Fibroblast of skin of left biceps (primary cell): ENCODE measurements at regions not wholly inside any gene's neighbourhood (a gene's known extent, or its start where the extent isn't known, plus 50 kb on each side); places are given as distances from the start of the nearest gene placed in this dataset.
A peak's percentile ranks its signal among the peaks of the same experiment; 100 is the strongest.
"Not testable (repeated sequence)": the region's sequence is repeated elsewhere in the genome, so short reads cannot be mapped to it uniquely, and the experiment has no call there.

Source experiments
- DNase-seq, 2 experiments: peaks; one replicate each; pipeline ENCODE4 v3.0.0-alpha.2; 2013; ENCODE audit warnings: low read depth in 2 of 2

DNA sequence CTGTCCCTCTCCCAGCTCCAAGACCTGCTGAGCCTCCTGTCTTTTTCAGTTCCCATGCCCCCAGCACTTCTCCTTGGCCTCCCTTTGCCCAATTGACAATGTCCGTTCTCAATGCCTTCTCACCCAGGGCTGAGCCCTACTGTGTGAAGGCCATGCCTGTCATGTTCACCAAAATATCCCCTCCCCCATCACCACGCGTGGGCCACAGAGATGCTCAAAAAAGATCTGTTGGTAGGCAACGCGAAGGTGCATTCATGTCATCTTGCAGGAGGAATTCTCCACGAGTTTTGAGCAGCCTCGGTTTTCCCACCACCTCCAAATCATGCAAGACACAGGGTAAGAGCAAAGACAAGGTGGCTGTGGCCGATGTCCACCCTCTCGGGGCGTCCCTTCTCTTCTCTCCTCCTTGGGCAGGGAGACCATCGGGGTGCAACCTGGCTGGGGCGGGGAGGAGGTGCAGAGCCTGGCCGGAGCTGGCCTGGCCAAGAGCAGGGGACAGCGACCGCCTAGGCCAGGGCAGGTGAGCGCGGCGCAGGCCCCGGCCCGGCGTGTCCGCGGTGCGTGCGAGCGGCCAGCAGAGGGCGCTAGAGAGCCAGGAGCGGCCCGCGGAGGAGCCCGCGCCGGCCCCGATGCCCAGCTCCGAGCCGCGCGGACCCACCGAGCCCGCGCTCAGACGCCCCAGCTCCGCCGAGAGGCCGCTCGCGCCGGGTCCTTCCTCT, 56.3 kb upstream of the KRTAP5-11 start:
- peak in 1 of 2 experiments; percentile 4 for DNase-seq

- DNase-seq = not testable (repeated sequence)
Measured at GRCh38 chr11:71639520-71639849, 56.8 kb upstream of the KRTAP5-11 start.

GRCh38 chr11:71639916-71640315, 57.2 kb upstream of the KRTAP5-11 start:
- not testable (repeated sequence) for DNase-seq

GRCh38 chr11:71647078-71647477, 64.4 kb upstream of the KRTAP5-11 start:
- not testable (repeated sequence) for DNase-seq

DNA sequence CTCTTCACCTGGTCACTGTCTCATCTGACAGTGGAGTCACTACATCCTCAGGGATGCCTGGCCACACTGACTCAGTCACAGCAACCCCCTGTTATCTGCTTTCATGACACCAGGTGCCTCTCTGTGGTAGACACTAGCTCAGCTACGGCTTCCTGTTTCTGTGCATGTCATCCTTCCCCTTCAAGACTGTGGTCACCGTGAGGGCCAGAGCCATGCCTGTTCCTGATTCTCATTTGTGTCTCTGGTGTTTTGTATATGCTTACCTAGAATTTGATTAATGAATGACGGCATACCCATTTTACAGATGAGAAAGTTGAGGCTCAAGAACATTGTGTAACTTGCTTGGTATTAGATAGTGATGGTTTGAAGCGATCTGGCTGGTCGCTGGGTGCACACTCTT, 70.3 kb upstream of the KRTAP5-11 start:
- not testable (repeated sequence) for DNase-seq

DNA sequence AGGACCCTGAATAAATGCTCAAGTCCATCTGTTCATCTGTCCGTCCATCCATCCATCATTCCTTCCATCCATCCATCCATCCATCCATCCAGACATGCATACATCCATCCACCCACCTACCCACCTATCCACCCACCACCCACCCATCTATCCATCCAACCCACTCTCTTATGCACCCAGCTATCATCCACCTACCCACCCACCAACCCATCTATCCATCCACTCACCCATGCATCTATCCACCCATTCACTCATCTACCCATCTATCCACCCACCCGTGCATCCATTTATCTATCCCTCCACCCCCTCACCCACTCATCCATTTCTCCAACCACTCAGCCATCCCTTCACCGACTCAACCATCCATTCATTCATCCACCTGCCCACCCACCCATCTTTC, 71.7 kb upstream of the KRTAP5-11 start:
- not testable (repeated sequence) for DNase-seq

DNA sequence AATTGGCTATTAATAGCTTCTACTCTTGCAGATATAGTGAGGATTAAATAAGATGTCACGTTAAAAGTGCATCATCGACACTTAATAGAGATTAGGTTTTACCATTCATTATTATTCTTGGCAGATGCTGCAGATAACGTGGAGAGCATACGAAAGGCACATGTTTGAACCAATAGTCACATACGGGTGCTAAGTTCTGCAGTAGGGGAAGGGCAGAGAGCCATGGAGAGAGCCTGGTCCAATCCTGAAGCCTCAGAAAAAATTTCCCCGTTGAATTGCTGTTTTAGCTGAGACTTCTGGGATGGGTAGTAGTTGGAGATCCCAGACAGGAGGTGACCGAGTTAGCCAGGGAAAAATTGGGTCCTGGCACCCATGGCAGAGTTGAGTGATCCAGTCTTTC, 72.4 kb upstream of the KRTAP5-11 start:
- not testable (repeated sequence) for DNase-seq

DNA sequence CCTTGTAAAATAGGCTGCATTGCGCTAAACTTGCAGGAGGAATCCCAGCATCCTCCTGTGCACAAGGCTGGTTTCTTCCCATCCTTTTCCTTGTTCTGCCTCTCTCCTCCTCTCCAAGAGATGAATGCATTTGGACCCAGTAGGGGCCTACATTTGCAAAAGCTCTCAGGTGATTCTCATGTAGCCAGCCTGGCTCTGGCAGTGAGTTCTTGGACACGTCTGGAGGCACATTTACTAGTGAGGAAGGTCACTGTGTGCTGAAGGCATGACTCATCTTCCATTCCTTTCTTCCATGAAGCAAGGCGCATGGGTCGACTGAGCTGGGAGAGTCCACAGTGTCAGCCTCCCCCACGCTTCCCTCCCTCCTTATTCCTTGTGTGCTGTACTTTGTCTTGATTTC, 73.8 kb upstream of the KRTAP5-11 start:
- DNase-seq = not testable (repeated sequence)

GRCh38 chr11:71664941-71665340, 82.3 kb upstream of the KRTAP5-11 start:
- not testable (repeated sequence) for DNase-seq

DNA sequence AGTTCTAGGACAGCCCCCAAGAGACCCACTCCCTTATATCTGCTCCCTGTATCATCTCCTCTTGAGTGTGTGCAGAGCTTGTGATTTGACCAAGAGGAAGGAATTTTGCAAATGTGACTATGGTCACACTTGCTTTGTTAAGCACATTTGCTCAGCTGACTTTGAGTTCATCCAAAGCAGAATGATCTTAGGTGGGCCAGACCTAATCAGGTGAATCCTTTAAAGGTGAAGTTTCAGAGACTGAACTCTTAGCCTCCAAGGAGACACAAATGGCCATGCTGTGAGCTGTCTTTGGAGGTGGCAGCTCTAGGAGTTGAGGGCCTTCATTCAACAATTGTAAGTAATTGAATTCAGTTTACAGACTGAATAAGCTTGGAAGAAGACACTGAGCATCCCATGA, 115.4 kb upstream of the KRTAP5-11 start:
- DNase-seq = not testable (repeated sequence)

DNA sequence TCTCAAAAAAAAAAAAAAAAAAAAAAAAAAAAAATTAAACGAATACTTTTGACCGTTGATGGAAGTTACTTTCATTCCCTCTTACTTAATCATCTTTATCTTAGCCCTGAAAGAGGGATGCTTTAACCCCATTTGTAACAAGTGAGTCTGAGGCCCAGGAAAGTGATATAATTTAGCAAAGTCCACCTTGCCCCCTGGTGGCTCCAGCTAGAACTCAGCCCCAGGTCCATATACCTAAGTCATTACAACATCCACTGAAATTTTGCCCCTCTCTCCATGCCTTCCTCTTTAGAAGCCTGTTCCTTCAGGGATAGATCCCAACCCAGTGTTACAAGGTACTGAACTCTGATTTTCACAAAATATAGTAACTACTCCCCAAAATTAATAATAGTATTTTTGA, 116.3 kb upstream of the KRTAP5-11 start:
- not testable (repeated sequence) for DNase-seq

DNA sequence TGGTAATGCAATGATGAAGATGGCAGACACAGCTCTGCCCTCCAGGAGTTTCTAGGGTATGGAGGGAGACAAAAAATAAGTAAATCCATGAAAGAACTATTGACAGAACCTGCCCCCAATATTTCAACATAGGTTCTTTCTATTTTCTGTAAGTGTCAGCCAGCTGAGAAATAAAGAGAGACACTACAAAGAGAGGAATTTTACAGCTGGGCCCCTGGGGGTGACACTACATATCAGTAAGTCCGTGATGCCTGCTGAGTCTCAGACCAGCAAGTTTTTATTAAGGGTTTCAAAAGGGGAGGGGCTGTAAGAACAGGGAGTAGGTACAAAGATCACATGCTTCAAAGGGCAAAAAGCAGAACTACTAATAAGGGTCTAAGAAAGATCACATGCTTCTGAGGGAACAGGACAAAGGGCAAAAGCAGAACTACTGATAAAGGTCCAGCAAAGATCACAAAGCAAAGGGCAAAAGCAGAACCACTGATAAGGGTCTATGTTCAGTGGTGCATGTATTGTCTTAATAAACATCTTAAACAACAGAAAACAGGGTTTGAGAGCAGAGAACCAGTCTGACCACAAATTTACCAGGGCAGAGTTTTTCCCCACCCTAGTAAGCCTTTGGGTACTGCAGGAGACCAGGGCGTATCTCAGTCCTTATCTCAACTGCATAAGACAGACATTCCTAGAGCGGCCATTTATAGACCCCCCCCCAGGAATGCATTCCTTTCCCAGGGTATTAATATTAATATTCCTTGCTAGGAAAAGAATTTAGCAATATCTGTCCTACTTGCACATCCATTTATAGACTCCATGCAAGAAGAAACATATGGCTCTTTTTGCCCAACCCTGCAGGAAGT, 119.0 kb upstream of the KRTAP5-11 start:
- not testable (repeated sequence) for DNase-seq

DNA sequence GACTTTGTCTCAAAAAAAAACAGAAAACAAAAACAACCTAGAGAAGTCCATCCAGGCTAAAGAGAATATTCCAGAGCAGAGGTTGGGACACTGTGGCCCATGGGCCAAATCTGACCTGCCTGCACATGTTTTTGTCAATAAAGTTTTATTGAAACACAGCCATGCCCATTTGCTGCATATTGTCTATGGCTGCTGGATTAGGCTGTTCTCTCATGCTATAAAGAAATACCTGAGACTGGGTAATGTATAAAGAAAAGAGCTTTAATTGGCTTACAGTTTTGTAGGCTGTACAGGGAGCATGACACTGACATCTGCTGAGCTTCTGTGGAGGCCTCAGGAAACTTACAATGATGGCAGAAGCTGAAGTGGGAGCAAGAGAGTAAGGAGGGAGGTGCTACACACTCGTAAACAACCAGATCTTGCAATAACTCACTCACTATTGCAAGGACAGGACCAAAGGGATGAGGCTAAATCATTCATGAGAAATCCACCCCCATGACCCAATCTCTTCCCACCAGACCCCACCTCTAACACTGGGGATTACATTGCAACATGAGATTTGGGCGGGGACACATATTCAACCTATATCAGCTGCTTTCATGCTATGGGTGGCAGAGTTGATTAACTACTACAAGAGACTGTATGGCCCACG, 122.5 kb upstream of the KRTAP5-11 start:
- not testable (repeated sequence) for DNase-seq

GRCh38 chr11:71705738-71706432, 123.2 kb upstream of the KRTAP5-11 start:
- not testable (repeated sequence) for DNase-seq

- DNase-seq = not testable (repeated sequence)
Measured at GRCh38 chr11:71707083-71707482, 124.4 kb upstream of the KRTAP5-11 start.

- not testable (repeated sequence) for DNase-seq
Measured at GRCh38 chr11:71709541-71709940, 123.5 kb upstream of the DEFB108B start.

DNA sequence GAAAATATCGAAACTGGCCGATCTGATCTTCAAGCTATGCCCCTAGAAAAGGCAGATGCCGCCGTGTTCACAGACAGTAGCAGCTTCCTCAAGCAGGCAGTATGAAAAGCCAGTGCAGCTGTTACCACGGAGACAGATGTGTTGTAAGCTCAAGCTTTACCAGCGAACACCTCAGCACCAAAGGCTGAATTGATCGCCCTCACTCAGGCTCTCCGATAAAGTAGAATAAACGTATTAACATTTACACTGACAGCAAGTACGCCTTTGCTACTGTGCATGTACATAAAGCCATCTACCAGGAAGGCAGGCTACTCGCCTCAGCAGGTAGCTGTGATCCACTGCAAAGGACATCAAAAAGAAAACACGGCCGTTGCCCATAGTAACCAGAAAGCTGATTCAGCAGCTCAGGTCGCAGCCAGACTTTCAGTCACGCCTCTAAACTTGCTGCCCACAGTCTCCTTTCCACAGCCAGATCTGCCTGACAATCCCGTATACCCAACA, 122.8 kb upstream of the DEFB108B start:
- not testable (repeated sequence) for DNase-seq

- DNase-seq = not testable (repeated sequence)
Measured at GRCh38 chr11:71710701-71711385, 122.2 kb upstream of the DEFB108B start.

DNA sequence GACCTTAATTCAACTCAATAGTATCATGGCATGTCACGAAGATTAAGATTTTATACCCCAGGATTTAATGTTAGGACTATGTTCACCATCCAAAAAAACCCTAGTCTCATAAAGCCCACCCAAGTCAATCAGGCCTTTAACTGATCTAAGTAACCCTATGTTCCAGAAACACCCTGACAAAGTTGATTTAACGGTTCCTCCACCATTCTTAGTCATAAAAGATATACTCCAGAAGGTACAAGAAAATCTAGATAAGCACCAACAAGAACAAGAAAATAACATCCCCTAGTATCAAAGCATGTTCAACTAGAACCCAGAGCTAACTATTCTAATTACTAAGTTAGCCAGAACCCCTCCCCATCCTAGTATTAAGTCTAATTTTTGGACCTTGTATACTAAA, 120.7 kb upstream of the DEFB108B start:
- not testable (repeated sequence) for DNase-seq

GRCh38 chr11:71712846-71713245, 120.2 kb upstream of the DEFB108B start:
- DNase-seq = not testable (repeated sequence)

- DNase-seq = not testable (repeated sequence)
Measured at GRCh38 chr11:71714510-71714909, 118.5 kb upstream of the DEFB108B start.
